Renal cortex interstitium (tissue), 11 donors: ENCODE measurements at regions not wholly inside any gene's neighbourhood (a gene's known extent, or its start where the extent isn't known, plus 50 kb on each side); places are given as distances from the start of the nearest gene placed in this dataset.

Source experiments
- DNase-seq, 11 donors: peaks; one replicate each; pipeline ENCODE4 v3.0.0-alpha.2; 2013; ENCODE audit warnings: low read depth in 9 of 11, low spot score in 4 of 11; ENCODE audit errors: extremely low read depth in 1 of 11

GRCh38 chr3:18660059-18660458, 234.9 kb upstream of the SATB1 start:
- no peak for DNase-seq

GRCh38 chr3:18657858-18658820, 233.0 kb upstream of the SATB1 start:
- no peak for DNase-seq

GRCh38 chr3:18656866-18657265, 231.7 kb upstream of the SATB1 start:
- no peak for DNase-seq

- no peak for DNase-seq
These were observed 231.3 kb upstream of the SATB1 start for GRCh38 chr3:18656410-18656809.

GRCh38 chr3:18655827-18656226, 230.7 kb upstream of the SATB1 start:
- no peak for DNase-seq

GRCh38 chr3:18652781-18653180, 227.6 kb upstream of the SATB1 start:
- no peak for DNase-seq

GRCh38 chr3:18650731-18651130, 225.6 kb upstream of the SATB1 start:
- no peak for DNase-seq

- no peak for DNase-seq
These were observed 224.7 kb upstream of the SATB1 start for GRCh38 chr3:18649666-18650363.

GRCh38 chr3:18648868-18649462, 223.8 kb upstream of the SATB1 start:
- DNase-seq = no peak

GRCh38 chr3:18648159-18648558, 223.0 kb upstream of the SATB1 start:
- DNase-seq = no peak

- no peak for DNase-seq
These were observed 220.5 kb upstream of the SATB1 start for GRCh38 chr3:18645619-18646018.

- peak in 6 of 11 donors; percentile 3 to 36 (median 8) for DNase-seq
These were observed 218.1 kb upstream of the SATB1 start for GRCh38 chr3:18643281-18643680.

- DNase-seq = no peak
These were observed 216.8 kb upstream of the SATB1 start for GRCh38 chr3:18641916-18642315.

- DNase-seq = no peak
These were observed 210.1 kb upstream of the SATB1 start for GRCh38 chr3:18635215-18635614.

- no peak for DNase-seq
These were observed 209.3 kb upstream of the SATB1 start for GRCh38 chr3:18634461-18634860.

GRCh38 chr3:18633002-18633401, 207.9 kb upstream of the SATB1 start:
- DNase-seq = no peak

GRCh38 chr3:18630295-18630694, 205.2 kb upstream of the SATB1 start:
- DNase-seq = no peak

GRCh38 chr3:18625085-18625484, 199.9 kb upstream of the SATB1 start:
- no peak for DNase-seq

GRCh38 chr3:18623220-18623619, 198.1 kb upstream of the SATB1 start:
- no peak for DNase-seq

- no peak for DNase-seq
These were observed 193.6 kb upstream of the SATB1 start for GRCh38 chr3:18618723-18619122.
